ENCODE measurements at regions not wholly inside any gene's neighbourhood (a gene's known extent, or its start where the extent isn't known, plus 50 kb on each side); places are given as distances from the start of the nearest gene placed in this dataset.

DNA sequence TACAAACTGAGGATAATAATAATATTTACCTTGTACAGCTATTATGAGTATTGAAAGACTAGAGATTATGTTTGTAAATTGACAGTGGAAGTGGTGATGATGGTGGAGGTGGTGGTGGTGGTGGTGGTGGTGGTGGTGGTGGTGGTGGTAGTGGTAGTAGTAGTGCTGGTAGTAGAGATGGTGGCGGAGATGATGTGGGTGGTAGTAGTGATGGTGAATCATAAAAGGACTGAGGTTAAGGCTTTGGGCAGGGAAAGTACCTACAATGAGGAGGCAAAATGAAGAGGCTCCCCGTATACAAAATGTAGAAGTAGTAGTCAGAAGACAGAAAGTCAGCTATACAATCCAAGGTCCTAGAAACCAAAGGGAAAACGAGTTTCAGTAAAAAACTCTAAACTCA is 214.1 kb downstream of the BCOR start:
- H3K4me3 ChIP-seq, result no peak overlapping the region
- no peak for TF ChIP-seq TOE1 (IDR thresholded peaks at IDR 0.05; ENCODE audit: borderline replicate concordance)
- TF ChIP-seq TOE1 (CRISPR knock-in tag; IDR thresholded peaks at IDR 0.05; ENCODE audit: borderline replicate concordance, low read depth), result no peak
- no peak for TF ChIP-seq ZNF785 (CRISPR knock-in tag; IDR thresholded peaks at IDR 0.05)
- no peak for TF ChIP-seq NCOA6 (IDR thresholded peaks at IDR 0.05)
- TF ChIP-seq, protein P1, sequence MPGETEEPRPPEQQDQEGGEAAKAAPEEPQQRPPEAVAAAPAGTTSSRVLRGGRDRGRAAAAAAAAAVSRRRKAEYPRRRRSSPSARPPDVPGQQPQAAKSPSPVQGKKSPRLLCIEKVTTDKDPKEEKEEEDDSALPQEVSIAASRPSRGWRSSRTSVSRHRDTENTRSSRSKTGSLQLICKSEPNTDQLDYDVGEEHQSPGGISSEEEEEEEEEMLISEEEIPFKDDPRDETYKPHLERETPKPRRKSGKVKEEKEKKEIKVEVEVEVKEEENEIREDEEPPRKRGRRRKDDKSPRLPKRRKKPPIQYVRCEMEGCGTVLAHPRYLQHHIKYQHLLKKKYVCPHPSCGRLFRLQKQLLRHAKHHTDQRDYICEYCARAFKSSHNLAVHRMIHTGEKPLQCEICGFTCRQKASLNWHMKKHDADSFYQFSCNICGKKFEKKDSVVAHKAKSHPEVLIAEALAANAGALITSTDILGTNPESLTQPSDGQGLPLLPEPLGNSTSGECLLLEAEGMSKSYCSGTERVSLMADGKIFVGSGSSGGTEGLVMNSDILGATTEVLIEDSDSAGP (CRISPR knock-in tag; IDR thresholded peaks at IDR 0.05), result no peak
- no peak for TF ChIP-seq FOXJ3 (CRISPR knock-in tag; IDR thresholded peaks at IDR 0.05)
- TF ChIP-seq NFE2L1 (tag; IDR thresholded peaks at IDR 0.05; ENCODE audit: borderline replicate concordance, low read depth), result no peak
- no peak for TF ChIP-seq NUFIP1 (IDR thresholded peaks at IDR 0.05; ENCODE audit: partially characterized antibody)
- no peak for TF ChIP-seq RBM34 (IDR thresholded peaks at IDR 0.05; ENCODE audit: borderline replicate concordance, insufficient read depth, low read length)
- no peak for TF ChIP-seq ZNF644 (tag; IDR thresholded peaks at IDR 0.05; ENCODE audit: low read depth)
- TF ChIP-seq, protein P2, sequence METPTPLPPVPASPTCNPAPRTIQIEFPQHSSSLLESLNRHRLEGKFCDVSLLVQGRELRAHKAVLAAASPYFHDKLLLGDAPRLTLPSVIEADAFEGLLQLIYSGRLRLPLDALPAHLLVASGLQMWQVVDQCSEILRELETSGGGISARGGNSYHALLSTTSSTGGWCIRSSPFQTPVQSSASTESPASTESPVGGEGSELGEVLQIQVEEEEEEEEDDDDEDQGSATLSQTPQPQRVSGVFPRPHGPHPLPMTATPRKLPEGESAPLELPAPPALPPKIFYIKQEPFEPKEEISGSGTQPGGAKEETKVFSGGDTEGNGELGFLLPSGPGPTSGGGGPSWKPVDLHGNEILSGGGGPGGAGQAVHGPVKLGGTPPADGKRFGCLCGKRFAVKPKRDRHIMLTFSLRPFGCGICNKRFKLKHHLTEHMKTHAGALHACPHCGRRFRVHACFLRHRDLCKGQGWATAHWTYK (CRISPR knock-in tag; IDR thresholded peaks at IDR 0.05), result no peak
- TF ChIP-seq TAF1 (IDR thresholded peaks at IDR 0.05; ENCODE audit: control insufficient read depth, extremely low read depth, insufficient read depth, low read length, severe bottlenecking), result no peak
- TF ChIP-seq MEF2A (IDR thresholded peaks at IDR 0.05; ENCODE audit: control insufficient read depth, low read depth, low read length), result no peak
- no peak for TF ChIP-seq KLF13 (tag; IDR thresholded peaks at IDR 0.05; ENCODE audit: borderline replicate concordance, low read depth)
- no peak for TF ChIP-seq RB1 (IDR thresholded peaks at IDR 0.05; ENCODE audit: low read depth)
- no peak for TF ChIP-seq NR3C1 (CRISPR knock-in tag; IDR thresholded peaks at IDR 0.05)
- no peak for TF ChIP-seq POLR3A (IDR thresholded peaks at IDR 0.05; ENCODE audit: borderline replicate concordance, extremely low read depth, insufficient read depth, insufficient read length)
- no peak for TF ChIP-seq NFXL1 (CRISPR knock-in tag; IDR thresholded peaks at IDR 0.05)
- TF ChIP-seq MAFF (IDR thresholded peaks at IDR 0.05; ENCODE audit: low read length), result no peak
- no peaks in the 10 kb centered on the region for H4K20me1 ChIP-seq (replicated peaks; ENCODE audit: control insufficient read depth, insufficient read depth, low read length)
- H2AFZ ChIP-seq (ENCODE audit: low read depth, low read length), result no peak overlapping the region
- H3K79me2 ChIP-seq (ENCODE audit: control insufficient read depth, insufficient read depth, low read length), result no peaks in the 10 kb centered on the region
- H3K9me3 ChIP-seq (replicated peaks; ENCODE audit: control insufficient read depth, insufficient read depth, low read depth, low read length), result no peaks in the 10 kb centered on the region
- peaks cover 0 to 5% of the 10 kb centered on the region in 2 experiments; a peak in 1 of 5 replicates for H3K27me3 ChIP-seq (ENCODE audit: control insufficient read depth in 2 of 2, insufficient read depth in 2 of 2, low read length in 2 of 2)
- in situ Hi-C loops (cut with MboI), result no loop called here
- no TSS peak for BruUV-seq (replicated peaks)
- H3K9ac ChIP-seq (ENCODE audit: insufficient read depth in 1 of 2, low read depth in 2 of 2, low read length in 2 of 2), result no peak overlapping the region
- intact Hi-C loops (cut with micrococcal nuclease), result no loop called here
- WGBS (ENCODE audit: insufficient coverage, low coverage, missing lambda C conversion rate), result 29% methylated on average over 2 of the region's 3 CpGs
- FAIRE-seq (no peak), DNase-seq (ENCODE audit: extremely low read depth in 1 of 4, low spot score in 3 of 4) (no peak), ATAC-seq (no peak)
- CTCF ChIA-PET (ENCODE audit: low intra/inter-chr PET ratio), result no interaction called here
- no peaks in the 10 kb centered on the region for H3K36me3 ChIP-seq (ENCODE audit: control insufficient read depth, insufficient read depth, low read length)
- no peaks in the 10 kb centered on the region for H3K4me1 ChIP-seq (replicated peaks in 1 of 2; ENCODE audit: control insufficient read depth in 2 of 2, insufficient read depth in 2 of 2, low read length in 2 of 2)
- H3K27ac ChIP-seq (ENCODE audit: extremely low read depth, low read depth, low read length), result no peak overlapping the region
- POLR2A ChIA-PET, result interaction anchor here (1.0 kb wide), 1 partner anchor 24 kb away, joined by 3 read pairs; no protein-coding TSS in a partner anchor
- H3K9me1 ChIP-seq (ENCODE audit: control insufficient read depth, insufficient read depth, low read length), result no peaks in the 10 kb centered on the region
- H3K4me2 ChIP-seq (ENCODE audit: insufficient read depth, low read length), result no peak overlapping the region
